ENCODE measurements at regions not wholly inside any gene's neighbourhood (a gene's known extent, or its start where the extent isn't known, plus 50 kb on each side); places are given as distances from the start of the nearest gene placed in this dataset.

- TF ChIP-seq SPI1 (IDR thresholded peaks at IDR 0.05; ENCODE audit: borderline replicate concordance, insufficient read depth, low read depth, low read length) = no peak
- TF ChIP-seq TAF1 (IDR thresholded peaks at IDR 0.05; ENCODE audit: borderline replicate concordance, low read depth, low read length) = no peak
- no peak for TF ChIP-seq SMC3 (IDR thresholded peaks at IDR 0.05; ENCODE audit: borderline replicate concordance, low read length)
- no peak for TF ChIP-seq RFX5 (IDR thresholded peaks at IDR 0.05; ENCODE audit: low read depth, low read length)
Measured at GRCh38 chr3:165513715-165514701, 317.8 kb upstream of the SLITRK3 start.

Measured in GM12878 (cell line).